ENCODE measurements at regions not wholly inside any gene's neighbourhood (a gene's known extent, or its start where the extent isn't known, plus 50 kb on each side); places are given as distances from the start of the nearest gene placed in this dataset.

GRCh38 chr9:26228273-26228672 lies 550.0 kb upstream of the TUSC1 start:
- TF ChIP-seq, protein P1, sequence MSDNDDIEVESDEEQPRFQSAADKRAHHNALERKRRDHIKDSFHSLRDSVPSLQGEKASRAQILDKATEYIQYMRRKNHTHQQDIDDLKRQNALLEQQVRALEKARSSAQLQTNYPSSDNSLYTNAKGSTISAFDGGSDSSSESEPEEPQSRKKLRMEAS (IDR thresholded peaks at IDR 0.05), result no peak
- TF ChIP-seq ZBTB7A (IDR thresholded peaks at IDR 0.05; ENCODE audit: low read depth) (no peak), CEBPB (IDR thresholded peaks at IDR 0.05) (no peak), CREB1 (IDR thresholded peaks at IDR 0.05; ENCODE audit: low read depth) (no peak), RAD21 (IDR thresholded peaks at IDR 0.05; ENCODE audit: low read depth) (no peak), YY1 (IDR thresholded peaks at IDR 0.05; ENCODE audit: low read depth) (no peak), TAF1 (IDR thresholded peaks at IDR 0.05; ENCODE audit: low read depth) (no peak), EP300 (IDR thresholded peaks at IDR 0.05; ENCODE audit: borderline replicate concordance) (no peak), EGR1 (IDR thresholded peaks at IDR 0.05) (no peak)
- TF ChIP-seq, protein P2, sequence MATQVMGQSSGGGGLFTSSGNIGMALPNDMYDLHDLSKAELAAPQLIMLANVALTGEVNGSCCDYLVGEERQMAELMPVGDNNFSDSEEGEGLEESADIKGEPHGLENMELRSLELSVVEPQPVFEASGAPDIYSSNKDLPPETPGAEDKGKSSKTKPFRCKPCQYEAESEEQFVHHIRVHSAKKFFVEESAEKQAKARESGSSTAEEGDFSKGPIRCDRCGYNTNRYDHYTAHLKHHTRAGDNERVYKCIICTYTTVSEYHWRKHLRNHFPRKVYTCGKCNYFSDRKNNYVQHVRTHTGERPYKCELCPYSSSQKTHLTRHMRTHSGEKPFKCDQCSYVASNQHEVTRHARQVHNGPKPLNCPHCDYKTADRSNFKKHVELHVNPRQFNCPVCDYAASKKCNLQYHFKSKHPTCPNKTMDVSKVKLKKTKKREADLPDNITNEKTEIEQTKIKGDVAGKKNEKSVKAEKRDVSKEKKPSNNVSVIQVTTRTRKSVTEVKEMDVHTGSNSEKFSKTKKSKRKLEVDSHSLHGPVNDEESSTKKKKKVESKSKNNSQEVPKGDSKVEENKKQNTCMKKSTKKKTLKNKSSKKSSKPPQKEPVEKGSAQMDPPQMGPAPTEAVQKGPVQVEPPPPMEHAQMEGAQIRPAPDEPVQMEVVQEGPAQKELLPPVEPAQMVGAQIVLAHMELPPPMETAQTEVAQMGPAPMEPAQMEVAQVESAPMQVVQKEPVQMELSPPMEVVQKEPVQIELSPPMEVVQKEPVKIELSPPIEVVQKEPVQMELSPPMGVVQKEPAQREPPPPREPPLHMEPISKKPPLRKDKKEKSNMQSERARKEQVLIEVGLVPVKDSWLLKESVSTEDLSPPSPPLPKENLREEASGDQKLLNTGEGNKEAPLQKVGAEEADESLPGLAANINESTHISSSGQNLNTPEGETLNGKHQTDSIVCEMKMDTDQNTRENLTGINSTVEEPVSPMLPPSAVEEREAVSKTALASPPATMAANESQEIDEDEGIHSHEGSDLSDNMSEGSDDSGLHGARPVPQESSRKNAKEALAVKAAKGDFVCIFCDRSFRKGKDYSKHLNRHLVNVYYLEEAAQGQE (IDR thresholded peaks at IDR 0.05; ENCODE audit: low read depth), result no peak

Data from Ishikawa (cell line).